GF-D8 (cell line): ENCODE measurements at regions not wholly inside any gene's neighbourhood (a gene's known extent, or its start where the extent isn't known, plus 50 kb on each side); places are given as distances from the start of the nearest gene placed in this dataset.

Experiments used
- DNase-seq: peaks from one replicate; lab custom pipeline; 2025; lab: John Stamatoyannopoulos, UW

DNA sequence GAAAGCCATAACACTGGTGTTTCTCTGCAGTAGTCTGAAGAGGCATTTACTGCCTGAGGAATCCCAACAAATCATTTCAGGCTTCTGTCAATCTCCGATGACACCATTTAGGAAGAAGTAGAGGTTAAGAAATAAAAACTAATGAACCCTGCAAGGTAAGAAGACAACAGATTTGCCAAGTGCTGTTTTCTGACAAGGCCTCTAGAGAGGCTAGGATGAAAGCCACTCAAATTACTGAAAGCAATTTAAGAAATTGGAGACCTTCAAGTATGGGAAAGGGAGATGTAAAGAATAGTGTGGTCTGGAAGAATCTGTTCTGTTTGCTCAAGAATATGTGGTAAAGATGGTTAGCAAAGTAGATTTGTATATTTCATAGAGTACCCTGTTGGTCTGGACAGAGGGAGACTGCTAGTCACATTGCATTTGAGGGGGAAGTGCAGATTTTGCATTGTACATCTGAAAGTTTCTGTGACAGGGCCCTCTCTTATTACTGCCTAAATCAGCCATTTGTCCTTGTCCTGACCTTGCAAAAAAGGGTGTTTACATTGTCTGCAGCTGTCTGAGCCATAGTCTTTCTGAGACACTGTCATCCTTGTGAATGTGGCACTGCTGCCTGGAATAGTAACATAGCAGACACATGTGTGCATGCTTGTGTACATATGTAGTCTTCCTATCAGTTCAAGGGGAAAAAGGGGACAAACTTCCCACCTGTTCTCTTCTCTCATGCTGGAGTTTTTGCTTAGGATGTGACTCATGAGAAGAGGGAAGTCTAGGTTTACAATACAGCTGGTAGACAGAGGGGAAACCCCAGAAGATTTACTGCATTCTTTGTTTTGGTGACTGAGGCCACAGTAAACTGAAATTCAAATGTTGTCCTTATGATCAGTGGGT lies 640.2 kb upstream of the KIRREL3 start:
- DNase-seq: no peak

GRCh38 chr11:127639916-127640315 lies 639.3 kb upstream of the KIRREL3 start:
- DNase-seq: no peak

- no peak for DNase-seq
These were observed 632.6 kb upstream of the KIRREL3 start for GRCh38 chr11:127632976-127633680.

GRCh38 chr11:127632546-127632945 lies 632.0 kb upstream of the KIRREL3 start:
- DNase-seq: no peak

GRCh38 chr11:127631974-127632373 lies 631.4 kb upstream of the KIRREL3 start:
- no peak for DNase-seq

- DNase-seq: no peak
These were observed 628.6 kb upstream of the KIRREL3 start for GRCh38 chr11:127629200-127629599.

DNA sequence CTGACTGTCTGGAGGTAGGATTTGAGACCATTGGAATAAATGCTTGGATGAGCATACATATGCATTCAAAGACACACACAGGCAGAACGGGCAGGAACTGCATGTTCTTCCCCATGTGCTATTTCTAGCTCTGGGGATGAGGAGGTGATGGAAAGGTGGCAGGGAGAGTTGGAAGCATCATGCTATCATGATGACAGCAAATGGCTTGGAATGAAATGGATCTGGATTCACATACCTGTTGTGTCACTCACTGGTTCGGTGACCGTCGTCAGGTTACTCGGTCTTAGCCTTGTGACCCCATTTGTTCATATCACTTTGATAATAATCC lies 627.9 kb upstream of the KIRREL3 start:
- no peak for DNase-seq

GRCh38 chr11:127627629-127628457 lies 627.3 kb upstream of the KIRREL3 start:
- no peak for DNase-seq

DNA sequence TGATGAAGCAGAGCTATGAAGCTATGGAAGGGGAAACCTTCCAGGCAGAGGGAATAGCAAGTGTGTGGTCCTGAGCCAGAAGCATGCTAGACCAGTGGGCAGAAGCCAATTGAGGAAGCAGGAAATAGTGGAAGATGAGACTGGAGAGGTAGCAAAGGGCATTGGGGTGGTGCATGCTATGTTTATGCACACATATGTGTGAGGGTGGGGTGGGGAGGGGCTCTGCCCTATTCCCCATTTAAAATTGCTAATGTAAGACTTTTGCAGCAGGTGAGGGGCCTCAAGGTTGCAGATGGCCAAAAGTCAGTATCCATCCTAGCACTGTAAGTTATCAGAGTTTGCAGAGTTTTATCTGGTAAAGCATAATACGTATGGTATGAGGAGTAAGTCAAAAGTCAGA lies 626.6 kb upstream of the KIRREL3 start:
- no peak for DNase-seq

GRCh38 chr11:127625402-127625801 lies 624.8 kb upstream of the KIRREL3 start:
- DNase-seq: no peak

GRCh38 chr11:127624306-127624856 lies 623.8 kb upstream of the KIRREL3 start:
- no peak for DNase-seq

DNA sequence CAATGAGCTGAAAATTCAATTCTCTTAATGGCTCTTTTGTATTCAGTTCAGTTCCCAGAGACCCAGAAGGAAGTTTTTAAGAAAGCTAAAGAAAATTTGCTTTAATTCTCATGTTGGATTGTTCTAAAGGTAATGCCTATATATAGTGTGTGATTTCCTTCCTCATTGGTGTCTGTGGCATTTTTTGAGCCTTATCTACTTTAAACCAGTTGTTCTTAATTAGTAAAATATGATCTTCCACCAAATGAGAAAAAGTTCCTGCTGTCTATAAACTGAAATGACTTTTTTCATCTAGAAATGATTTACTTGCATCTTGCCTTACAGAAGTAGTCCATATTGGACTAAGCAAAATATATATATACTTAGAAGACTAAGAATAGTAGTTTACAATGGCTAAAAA lies 622.1 kb upstream of the KIRREL3 start:
- no peak for DNase-seq

- no peak for DNase-seq
These were observed 620.1 kb upstream of the KIRREL3 start for GRCh38 chr11:127620671-127621070.

- no peak for DNase-seq
These were observed 619.4 kb upstream of the KIRREL3 start for GRCh38 chr11:127619946-127620345.

DNA sequence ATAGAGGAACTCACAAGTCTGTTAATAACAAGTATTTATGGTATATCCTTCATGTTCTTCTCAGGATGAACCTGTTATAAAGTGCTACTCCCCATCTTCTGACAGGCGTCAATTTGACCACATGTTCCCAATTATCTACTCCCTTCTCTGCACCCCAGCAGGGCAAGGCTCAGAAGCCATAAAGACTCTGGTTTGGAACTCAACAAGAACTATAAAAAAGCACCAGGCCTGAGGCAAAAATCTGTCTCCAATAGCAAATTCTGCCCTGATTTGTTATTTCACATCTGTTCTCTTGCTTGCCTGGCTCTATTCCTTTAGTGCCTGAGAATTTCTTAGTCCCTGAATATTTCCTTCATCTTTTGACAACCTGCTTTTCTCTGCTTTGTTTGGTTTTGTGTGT lies 618.2 kb upstream of the KIRREL3 start:
- DNase-seq: no peak

DNA sequence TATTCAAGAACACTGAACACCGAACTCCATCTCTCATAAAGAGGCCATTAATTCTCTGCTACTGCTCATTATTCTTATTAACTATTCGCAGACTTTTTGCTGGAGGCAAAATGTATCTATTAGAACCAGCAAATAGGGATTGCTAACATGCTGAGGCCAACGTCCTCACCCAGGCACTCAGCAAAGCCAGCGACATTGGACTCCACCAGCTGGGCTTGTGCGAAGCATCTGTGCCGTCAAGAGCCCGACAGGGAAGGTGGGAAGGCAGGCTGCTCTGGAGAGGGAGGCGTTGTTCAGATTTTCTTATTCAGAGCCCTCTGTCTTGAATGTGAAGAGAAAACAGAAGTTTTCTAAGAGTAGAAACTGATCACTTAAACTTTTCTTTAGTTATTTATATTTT lies 615.6 kb upstream of the KIRREL3 start:
- no peak for DNase-seq

DNA sequence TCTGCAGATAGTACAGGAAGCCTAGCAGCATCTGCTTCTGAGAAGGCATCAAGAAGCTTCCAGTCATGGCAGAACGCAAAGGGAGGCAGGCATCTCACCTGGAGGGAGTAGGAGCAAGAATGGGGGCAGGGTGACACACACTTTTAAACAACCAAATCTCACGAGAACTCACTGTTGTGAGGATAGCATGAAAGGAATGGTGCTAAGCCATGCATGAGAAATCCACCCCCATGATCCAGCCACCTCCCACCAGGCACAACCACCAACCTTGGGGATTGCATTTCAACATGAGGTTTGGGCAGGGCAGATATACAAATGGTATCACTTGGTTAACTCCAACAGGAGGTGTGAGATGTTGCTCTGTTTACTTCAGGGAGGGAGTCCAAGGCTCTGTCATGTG lies 612.0 kb upstream of the KIRREL3 start:
- DNase-seq: no peak

DNA sequence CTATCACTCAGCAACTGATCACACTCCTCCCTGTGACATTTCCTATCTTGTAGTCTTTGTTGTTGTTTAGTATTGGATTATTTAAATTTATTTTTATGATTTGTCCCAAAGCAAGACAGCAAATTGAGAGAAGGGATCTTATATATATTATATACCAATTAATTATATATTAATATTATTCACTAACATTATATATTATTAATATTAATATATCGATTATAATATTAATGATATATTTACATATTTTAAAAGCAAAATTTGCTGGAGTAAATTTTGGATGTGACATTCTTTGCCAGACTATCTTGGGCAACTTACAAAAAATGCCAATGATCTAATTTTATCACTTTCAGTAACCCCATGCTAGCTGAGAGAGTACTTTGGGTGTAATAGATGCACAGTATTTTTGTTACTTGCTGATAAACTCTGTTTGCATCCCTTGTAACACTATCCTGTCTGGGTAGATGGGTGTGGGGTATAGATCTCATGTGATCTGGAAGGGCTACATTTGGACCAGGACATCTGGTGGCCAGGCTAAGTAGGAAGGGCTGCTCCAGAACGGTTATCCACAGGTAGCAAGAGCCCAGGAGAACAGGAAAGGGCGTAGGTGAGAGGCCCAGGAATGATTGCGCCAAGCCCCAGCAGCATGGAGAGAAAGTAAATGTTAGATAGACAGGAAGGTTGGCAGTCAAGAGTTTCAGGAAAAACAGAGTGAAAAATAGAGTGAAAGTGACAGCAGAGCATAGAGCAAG lies 608.6 kb upstream of the KIRREL3 start:
- no peak for DNase-seq

GRCh38 chr11:127607487-127608085 lies 607.0 kb upstream of the KIRREL3 start:
- no peak for DNase-seq

GRCh38 chr11:127601578-127601977 lies 601.0 kb upstream of the KIRREL3 start:
- no peak for DNase-seq

DNA sequence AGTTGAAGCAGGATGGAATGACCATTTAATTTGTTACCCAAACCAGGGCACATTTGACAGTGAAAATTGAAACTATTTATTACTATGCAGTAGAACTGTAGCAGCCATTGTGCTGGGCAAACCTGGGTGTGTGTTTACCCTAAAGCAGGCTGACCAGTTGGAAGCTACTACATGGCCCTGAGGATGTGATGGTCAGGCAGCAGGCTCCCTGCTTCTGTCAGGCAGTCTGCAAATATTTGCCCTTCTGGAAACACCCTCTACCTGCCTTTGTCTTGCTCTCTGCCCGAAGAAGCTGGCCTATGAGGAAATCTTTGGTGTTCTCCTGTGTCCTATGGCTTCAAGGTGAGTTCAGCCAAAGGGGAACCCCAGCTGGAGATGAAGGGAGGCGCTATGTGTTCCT lies 600.1 kb upstream of the KIRREL3 start:
- no peak for DNase-seq
